Hematopoietic multipotent progenitor cell treated with erythropoietin and hydrocortisone succinate and interleukin-3 and kit ligand, for 4 days (in vitro differentiated cells): ENCODE measurements at regions not wholly inside any gene's neighbourhood (a gene's known extent, or its start where the extent isn't known, plus 50 kb on each side); places are given as distances from the start of the nearest gene placed in this dataset.

Experiments used
- DNase-seq: peaks from one replicate; pipeline ENCODE4 v3.0.0-alpha.2; 2015

GRCh38 chr6:147087641-147088040, 116.6 kb upstream of the STXBP5 start:
- no peak for DNase-seq

GRCh38 chr6:147088861-147089260, 115.4 kb upstream of the STXBP5 start:
- no peak for DNase-seq

- no peak for DNase-seq
These were observed 108.9 kb upstream of the STXBP5 start for GRCh38 chr6:147095316-147095715.

- peak; percentile 36 for DNase-seq
These were observed 104.2 kb upstream of the STXBP5 start for GRCh38 chr6:147099974-147100373.

- DNase-seq: no peak
These were observed 101.2 kb upstream of the STXBP5 start for GRCh38 chr6:147103007-147103406.

GRCh38 chr6:147103694-147104093, 100.5 kb upstream of the STXBP5 start:
- DNase-seq: peak; percentile 53

- DNase-seq: no peak
These were observed 98.4 kb upstream of the STXBP5 start for GRCh38 chr6:147105786-147106185.

GRCh38 chr6:147106759-147107401, 97.3 kb upstream of the STXBP5 start:
- DNase-seq: peak; percentile 44

GRCh38 chr6:147108259-147108910, 95.8 kb upstream of the STXBP5 start:
- DNase-seq: no peak

GRCh38 chr6:147109707-147110106, 94.5 kb upstream of the STXBP5 start:
- no peak for DNase-seq

GRCh38 chr6:147116056-147116455, 88.2 kb upstream of the STXBP5 start:
- no peak for DNase-seq

- peak; percentile 57 for DNase-seq
These were observed 87.2 kb upstream of the STXBP5 start for GRCh38 chr6:147117011-147117410.

GRCh38 chr6:147117580-147117979, 86.6 kb upstream of the STXBP5 start:
- no peak for DNase-seq

GRCh38 chr6:147119310-147119709, 84.9 kb upstream of the STXBP5 start:
- DNase-seq: no peak

GRCh38 chr6:147122823-147123222, 81.4 kb upstream of the STXBP5 start:
- DNase-seq: no peak

GRCh38 chr6:147126618-147127022, 77.6 kb upstream of the STXBP5 start:
- DNase-seq: peak; percentile 20

- DNase-seq: peak; percentile 28
These were observed 76.6 kb upstream of the STXBP5 start for GRCh38 chr6:147127587-147127986.

- no peak for DNase-seq
These were observed 76.2 kb upstream of the STXBP5 start for GRCh38 chr6:147128056-147128455.

GRCh38 chr6:147131532-147132128, 72.6 kb upstream of the STXBP5 start:
- peak; percentile 65 for DNase-seq

GRCh38 chr6:147132889-147133288, 71.3 kb upstream of the STXBP5 start:
- DNase-seq: no peak

- no peak for DNase-seq
These were observed 70.5 kb upstream of the STXBP5 start for GRCh38 chr6:147133669-147134068.

- peak; percentile 78 for DNase-seq
These were observed 69.0 kb upstream of the STXBP5 start for GRCh38 chr6:147135211-147135681.

- DNase-seq: no peak
These were observed 68.2 kb upstream of the STXBP5 start for GRCh38 chr6:147136057-147136456.

- DNase-seq: peak; percentile 61
These were observed 66.2 kb upstream of the STXBP5 start for GRCh38 chr6:147137986-147138385.
